ENCODE measurements at regions not wholly inside any gene's neighbourhood (a gene's known extent, or its start where the extent isn't known, plus 50 kb on each side); places are given as distances from the start of the nearest gene placed in this dataset.
"Not testable (repeated sequence)": the region's sequence is repeated elsewhere in the genome, so short reads cannot be mapped to it uniquely, and the experiment has no call there.

- TF ChIP-seq, protein P1, sequence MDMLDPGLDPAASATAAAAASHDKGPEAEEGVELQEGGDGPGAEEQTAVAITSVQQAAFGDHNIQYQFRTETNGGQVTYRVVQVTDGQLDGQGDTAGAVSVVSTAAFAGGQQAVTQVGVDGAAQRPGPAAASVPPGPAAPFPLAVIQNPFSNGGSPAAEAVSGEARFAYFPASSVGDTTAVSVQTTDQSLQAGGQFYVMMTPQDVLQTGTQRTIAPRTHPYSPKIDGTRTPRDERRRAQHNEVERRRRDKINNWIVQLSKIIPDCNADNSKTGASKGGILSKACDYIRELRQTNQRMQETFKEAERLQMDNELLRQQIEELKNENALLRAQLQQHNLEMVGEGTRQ (IDR thresholded peaks at IDR 0.05; ENCODE audit: borderline replicate concordance, low read depth, low read length): not testable (repeated sequence)
- TF ChIP-seq FOXJ3 (CRISPR knock-in tag; IDR thresholded peaks at IDR 0.05); CTCF (IDR thresholded peaks at IDR 0.05); EP300 (IDR thresholded peaks at IDR 0.05; ENCODE audit: borderline replicate concordance in 1 of 2, low read depth in 1 of 2, low read length in 1 of 2); RAD21 (IDR thresholded peaks at IDR 0.05; ENCODE audit: low read length); EZH2phosphoT487 (IDR thresholded peaks at IDR 0.05; ENCODE audit: borderline replicate concordance, low read depth): not testable (repeated sequence)
These were observed 174.4 kb upstream of the CCDC54 start for GRCh38 chr3:107202885-107203284.

Data from SK-N-SH (cell line).